Gastroesophageal sphincter (tissue), 3 donors: ENCODE measurements at regions not wholly inside any gene's neighbourhood (a gene's known extent, or its start where the extent isn't known, plus 50 kb on each side); places are given as distances from the start of the nearest gene placed in this dataset.

Experiments
- POLR2A ChIP-seq, 2 donors: fragments of 450-650 bp; IDR thresholded peaks; one replicate each; pipeline ENCODE4 v1.6.1; 2017; ENCODE audit warnings: antibody characterized with exemption in 2 of 2, mild to moderate bottlenecking in 2 of 2, moderate library complexity in 1 of 2
- POLR2AphosphoS5 ChIP-seq: sonication (generic); formaldehyde crosslinking; IDR thresholded peaks from one replicate; pipeline ENCODE4 v1.6.1; 2017; ENCODE audit warnings: antibody characterized with exemption
- TF ChIP-seq, protein P1 (sequence below), 4 experiments: fragments of 200-600 bp in 2 of 4; fragments of 450-650 bp in 2 of 4; sonication (generic) in 1 of 4; IDR thresholded peaks; one replicate each; pipeline ENCODE4 v1.5.1; 2017 to 2019; ENCODE audit warnings: antibody characterized with exemption in 4 of 4, mild to moderate bottlenecking in 2 of 4, moderate library complexity in 2 of 4

DNA sequence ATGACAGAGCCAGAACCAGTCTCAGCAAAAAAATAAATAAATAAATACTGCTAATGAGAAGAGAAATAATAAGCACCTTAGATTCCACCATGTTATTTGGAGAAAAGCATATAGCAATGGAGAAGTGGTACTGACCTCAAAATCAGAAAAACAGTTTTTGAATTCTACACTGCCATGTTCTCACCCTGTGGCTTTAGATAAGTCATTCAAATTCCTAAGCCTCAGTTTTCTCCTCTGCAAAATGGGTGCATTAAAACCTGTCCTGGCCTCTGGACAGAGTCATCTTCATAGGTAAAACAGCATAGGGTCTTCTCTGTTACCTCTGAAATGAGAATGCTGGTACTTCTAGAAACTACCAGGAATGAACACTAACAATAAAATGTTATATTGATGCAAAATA is 62.2 kb upstream of the RMP24 start:
- TF ChIP-seq, protein P1, sequence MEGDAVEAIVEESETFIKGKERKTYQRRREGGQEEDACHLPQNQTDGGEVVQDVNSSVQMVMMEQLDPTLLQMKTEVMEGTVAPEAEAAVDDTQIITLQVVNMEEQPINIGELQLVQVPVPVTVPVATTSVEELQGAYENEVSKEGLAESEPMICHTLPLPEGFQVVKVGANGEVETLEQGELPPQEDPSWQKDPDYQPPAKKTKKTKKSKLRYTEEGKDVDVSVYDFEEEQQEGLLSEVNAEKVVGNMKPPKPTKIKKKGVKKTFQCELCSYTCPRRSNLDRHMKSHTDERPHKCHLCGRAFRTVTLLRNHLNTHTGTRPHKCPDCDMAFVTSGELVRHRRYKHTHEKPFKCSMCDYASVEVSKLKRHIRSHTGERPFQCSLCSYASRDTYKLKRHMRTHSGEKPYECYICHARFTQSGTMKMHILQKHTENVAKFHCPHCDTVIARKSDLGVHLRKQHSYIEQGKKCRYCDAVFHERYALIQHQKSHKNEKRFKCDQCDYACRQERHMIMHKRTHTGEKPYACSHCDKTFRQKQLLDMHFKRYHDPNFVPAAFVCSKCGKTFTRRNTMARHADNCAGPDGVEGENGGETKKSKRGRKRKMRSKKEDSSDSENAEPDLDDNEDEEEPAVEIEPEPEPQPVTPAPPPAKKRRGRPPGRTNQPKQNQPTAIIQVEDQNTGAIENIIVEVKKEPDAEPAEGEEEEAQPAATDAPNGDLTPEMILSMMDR (IDR thresholded peaks at IDR 0.05): no peak
- no peak for TF ChIP-seq POLR2A (IDR thresholded peaks at IDR 0.05)
- no peak for TF ChIP-seq POLR2AphosphoS5
